ENCODE measurements at regions not wholly inside any gene's neighbourhood (a gene's known extent, or its start where the extent isn't known, plus 50 kb on each side); places are given as distances from the start of the nearest gene placed in this dataset.

GRCh38 chr9:38134611-38135237 is 65.7 kb upstream of the SHB start:
- Histone ChIP-seq H3K27ac (ENCODE audit: low read length) (no peak overlapping the region), H3K9ac (ENCODE audit: low read length) (no peak overlapping the region), H3K4me3 (ENCODE audit: low read length) (no peak overlapping the region), H3F3A (ENCODE audit: low read length, unreplicated experiment) (no peaks in the 10 kb centered on the region), H3K79me2 (ENCODE audit: low read length) (no peaks in the 10 kb centered on the region), H3K4me1 (ENCODE audit: insufficient read depth, low read length) (no peaks in the 10 kb centered on the region), H3K27me3 (ENCODE audit: low read length) (no peaks in the 10 kb centered on the region), H2AFZ (ENCODE audit: low read length) (no peak overlapping the region), H4K20me1 (ENCODE audit: low read length) (no peaks in the 10 kb centered on the region), H3K4me2 (ENCODE audit: low read length) (no peak overlapping the region), H3K9me2 (replicated peaks; ENCODE audit: low read length) (no peaks in the 10 kb centered on the region), H3K9me3 (ENCODE audit: low read length) (no peaks in the 10 kb centered on the region), H3K36me3 (ENCODE audit: low read depth, low read length) (no peaks in the 10 kb centered on the region)
- no peak for DNase-seq
- TF ChIP-seq EZH2 (IDR thresholded peaks at IDR 0.05; ENCODE audit: low read length, unreplicated experiment): no peak
- TF ChIP-seq EZH2phosphoT487 (IDR thresholded peaks at IDR 0.05; ENCODE audit: borderline replicate concordance, low read length): no peak
- no peak for TF ChIP-seq CTCF (conservative IDR thresholded peaks at IDR 0.05; ENCODE audit: low read depth, low read length)
- intact Hi-C loops (cut with micrococcal nuclease): no loop called here
- CTCF ChIA-PET: no interaction called here
- no peak for ATAC-seq
- POLR2A ChIA-PET (ENCODE audit: unreplicated experiment): interaction anchor here (0.7 kb wide), 1 partner anchor 43 kb away, joined by 5 read pairs; no protein-coding TSS in a partner anchor
- BruUV-seq (replicated peaks): no TSS peak

- Histone ChIP-seq H3K4me3 (ENCODE audit: low read length) (no peak overlapping the region), H3K27me3 (ENCODE audit: low read length) (no peaks in the 10 kb centered on the region), H3K4me1 (ENCODE audit: insufficient read depth, low read length) (no peaks in the 10 kb centered on the region), H3K79me2 (ENCODE audit: low read length) (no peaks in the 10 kb centered on the region), H3K9me2 (replicated peaks; ENCODE audit: low read length) (no peaks in the 10 kb centered on the region), H3K4me2 (ENCODE audit: low read length) (no peak overlapping the region), H3K36me3 (ENCODE audit: low read depth, low read length) (no peaks in the 10 kb centered on the region), H3F3A (ENCODE audit: low read length, unreplicated experiment) (no peaks in the 10 kb centered on the region), H4K20me1 (ENCODE audit: low read length) (no peaks in the 10 kb centered on the region), H2AFZ (ENCODE audit: low read length) (no peak overlapping the region), H3K27ac (ENCODE audit: low read length) (no peak overlapping the region), H3K9ac (ENCODE audit: low read length) (no peak overlapping the region), H3K9me3 (ENCODE audit: low read length) (no peaks in the 10 kb centered on the region)
- BruUV-seq (replicated peaks): no TSS peak
- TF ChIP-seq EZH2 (IDR thresholded peaks at IDR 0.05; ENCODE audit: low read length, unreplicated experiment): no peak
- CTCF ChIA-PET: interaction anchor here (0.5 kb wide), 1 partner anchor 167 kb away, joined by 3 read pairs; no protein-coding TSS in a partner anchor
- POLR2A ChIA-PET (ENCODE audit: unreplicated experiment): interaction anchor here (0.7 kb wide), 1 partner anchor 42 kb away, joined by 5 read pairs; no protein-coding TSS in a partner anchor
- intact Hi-C loops (cut with micrococcal nuclease): no loop called here
- DNase-seq (no peak), ATAC-seq (no peak)
Observed at GRCh38 chr9:38133595-38133994, 64.6 kb upstream of the SHB start.

GRCh38 chr9:38132956-38133355 is 63.9 kb upstream of the SHB start:
- Histone ChIP-seq H3K27me3 (ENCODE audit: low read length) (no peaks in the 10 kb centered on the region), H3F3A (ENCODE audit: low read length, unreplicated experiment) (no peaks in the 10 kb centered on the region)

More at GRCh38 chr9:38132956-38133355, 63.9 kb upstream of the SHB start:
- DNase-seq: no peak
- ChIA-PET CTCF (interaction anchor here (0.5 kb wide), 1 partner anchor 167 kb away, joined by 3 read pairs; no protein-coding TSS in a partner anchor), POLR2A (ENCODE audit: unreplicated experiment) (no interaction called here)
- no peaks in the 10 kb centered on the region for H3K9me2 ChIP-seq (replicated peaks; ENCODE audit: low read length)
- H3K9me3 ChIP-seq (ENCODE audit: low read length): no peaks in the 10 kb centered on the region
- BruUV-seq (replicated peaks): no TSS peak
- H4K20me1 ChIP-seq (ENCODE audit: low read length): no peaks in the 10 kb centered on the region
- no peaks in the 10 kb centered on the region for H3K4me1 ChIP-seq (ENCODE audit: insufficient read depth, low read length)
- intact Hi-C loops (cut with micrococcal nuclease): no loop called here
- H3K36me3 ChIP-seq (ENCODE audit: low read depth, low read length): no peaks in the 10 kb centered on the region
- H3K27ac ChIP-seq (ENCODE audit: low read length): no peak overlapping the region
- H3K79me2 ChIP-seq (ENCODE audit: low read length): no peaks in the 10 kb centered on the region
- no peak overlapping the region for H3K4me2 ChIP-seq (ENCODE audit: low read length)
- ATAC-seq: no peak
- H3K9ac ChIP-seq (ENCODE audit: low read length): no peak overlapping the region
- no peak overlapping the region for H2AFZ ChIP-seq (ENCODE audit: low read length)
- no peak overlapping the region for H3K4me3 ChIP-seq (ENCODE audit: low read length)
- TF ChIP-seq CTCF (conservative IDR thresholded peaks at IDR 0.05; ENCODE audit: low read depth, low read length): no peak
- TF ChIP-seq EZH2 (IDR thresholded peaks at IDR 0.05; ENCODE audit: low read length, unreplicated experiment): no peak
- TF ChIP-seq EZH2phosphoT487 (IDR thresholded peaks at IDR 0.05; ENCODE audit: borderline replicate concordance, low read length): no peak

All from PC-3 (cell line).